SK-N-SH treated with all-trans-retinoic acid at 6 μM for 48 hours (cell line): ENCODE measurements at regions not wholly inside any gene's neighbourhood (a gene's known extent, or its start where the extent isn't known, plus 50 kb on each side); places are given as distances from the start of the nearest gene placed in this dataset.

ENCODE experiments used
- ARNTL ChIP-seq: fragments of 450-650 bp; formaldehyde crosslinking; IDR thresholded peaks from 2 replicates; pipeline ENCODE4 v1.5.0; 2020; ENCODE audit warnings: low read depth, mild to moderate bottlenecking, moderate library complexity, borderline replicate concordance
- BACH2 ChIP-seq: fragments of 250-450 bp; sonication (Bioruptor Pico); IDR thresholded peaks from 2 replicates; pipeline ENCODE4 v1.9.0; 2021; ENCODE audit warnings: mild to moderate bottlenecking, borderline replicate concordance
- PPARA ChIP-seq: fragments of 250-450 bp; sonication (Bioruptor Pico); IDR thresholded peaks from 2 replicates; pipeline ENCODE4 v1.5.0; 2020; ENCODE audit warnings: mild to moderate bottlenecking, borderline replicate concordance
- RARB ChIP-seq: fragments of 250-450 bp; sonication (Bioruptor Pico); IDR thresholded peaks from 2 replicates; pipeline ENCODE4 v1.8.0; 2021; ENCODE audit warnings: mild to moderate bottlenecking, moderate library complexity
- TOX ChIP-seq: fragments of 250-450 bp; sonication (Bioruptor Pico); IDR thresholded peaks from 2 replicates; pipeline ENCODE4 v1.8.0; 2021; ENCODE audit warnings: mild to moderate bottlenecking, moderate library complexity, borderline replicate concordance
- TSHZ2 ChIP-seq: fragments of 250-450 bp; sonication (Bioruptor Pico); IDR thresholded peaks from 2 replicates; pipeline ENCODE4 v1.5.0; 2020; ENCODE audit warnings: mild to moderate bottlenecking, moderate library complexity

GRCh38 chr7:79820387-79820786 lies 314.2 kb upstream of the GNAI1 start:
- TF ChIP-seq PPARA (no peak), ARNTL (CRISPR knock-in tag) (no peak), RARB (no peak), TSHZ2 (CRISPR knock-in tag) (peak; percentile 88), BACH2 (no peak), TOX (CRISPR knock-in tag) (no peak)
